Brain microvascular endothelial cell (primary cell): ENCODE measurements at regions not wholly inside any gene's neighbourhood (a gene's known extent, or its start where the extent isn't known, plus 50 kb on each side); places are given as distances from the start of the nearest gene placed in this dataset.

Experiments
- DNase-seq: peaks from one replicate; pipeline ENCODE4 v3.0.0-alpha.2; 2020
- H3K27ac ChIP-seq: fragments of 250-450 bp; sonication (Bioruptor Pico); 2 replicates; pipeline ENCODE4 v1.5.1; 2020; ENCODE audit warnings: mild to moderate bottlenecking, moderate library complexity
- H3K27me3 ChIP-seq: fragments of 250-450 bp; sonication (Bioruptor Pico); replicated peaks from 2 replicates; pipeline ENCODE4 v1.5.1; 2020; ENCODE audit warnings: mild to moderate bottlenecking
- H3K36me3 ChIP-seq: fragments of 250-450 bp; sonication (Bioruptor Pico); replicated peaks from 2 replicates; pipeline ENCODE4 v1.5.1; 2020; ENCODE audit warnings: mild to moderate bottlenecking
- H3K4me3 ChIP-seq: 2 replicates; pipeline ENCODE4 v1.5.1; 2011; ENCODE audit warnings: low read depth, mild to moderate bottlenecking, control low read depth, low read length, moderate library complexity
- CTCF ChIP-seq: IDR thresholded peaks from 2 replicates; pipeline ENCODE4 v1.5.1; 2011; ENCODE audit warnings: low read depth, mild to moderate bottlenecking, moderate library complexity, low read length, control low read depth, inconsistent platforms; ENCODE audit errors: missing control alignments
- in situ Hi-C: cut with HindIII; loops from 2 replicates; pipeline ENCODE4 v1.10.0; 2017; ENCODE audit warnings: low sequenced_read_pairs, low pct_ligation_motif_present

GRCh38 chr14:65200454-65200853 lies 98.1 kb upstream of the MAX start:
- Histone ChIP-seq H3K27me3 (no peaks in the 10 kb centered on the region), H3K27ac (no peak overlapping the region), H3K36me3 (no peaks in the 10 kb centered on the region), H3K4me3 (no peak overlapping the region)
- no peak for TF ChIP-seq CTCF
- no peak for DNase-seq
- in situ Hi-C loops = no loop called here

- DNase-seq = no peak
- Histone ChIP-seq H3K27me3 (no peaks in the 10 kb centered on the region), H3K4me3 (no peak overlapping the region), H3K36me3 (no peaks in the 10 kb centered on the region), H3K27ac (no peak overlapping the region)
- TF ChIP-seq CTCF = no peak
- in situ Hi-C loops = no loop called here
Measured at GRCh38 chr14:65203574-65203973, 101.3 kb upstream of the MAX start.

GRCh38 chr14:65204056-65204455 lies 101.7 kb upstream of the MAX start:
- no peak overlapping the region for H3K27ac ChIP-seq
- H3K36me3 ChIP-seq = no peaks in the 10 kb centered on the region
- no peak for DNase-seq
- TF ChIP-seq CTCF = no peak
- H3K4me3 ChIP-seq = no peak overlapping the region
- in situ Hi-C loops = no loop called here
- H3K27me3 ChIP-seq = no peaks in the 10 kb centered on the region

- Histone ChIP-seq H3K27me3 (no peaks in the 10 kb centered on the region), H3K36me3 (no peaks in the 10 kb centered on the region), H3K27ac (no peak overlapping the region), H3K4me3 (no peak overlapping the region)
- TF ChIP-seq CTCF = no peak
- in situ Hi-C loops = no loop called here
- no peak for DNase-seq
Measured at GRCh38 chr14:65206078-65206447, 103.7 kb upstream of the MAX start.

- TF ChIP-seq CTCF = no peak
- Histone ChIP-seq H3K27me3 (no peaks in the 10 kb centered on the region), H3K27ac (no peak overlapping the region), H3K4me3 (no peak overlapping the region), H3K36me3 (no peaks in the 10 kb centered on the region)
- DNase-seq = peak; percentile 35
- in situ Hi-C loops = no loop called here
Measured at GRCh38 chr14:65206448-65207096, 104.3 kb upstream of the MAX start.

- H3K4me3 ChIP-seq = no peak overlapping the region
- no peak for DNase-seq
- H3K36me3 ChIP-seq = no peaks in the 10 kb centered on the region
- H3K27ac ChIP-seq = no peak overlapping the region
- in situ Hi-C loops = no loop called here
- TF ChIP-seq CTCF = no peak
- no peaks in the 10 kb centered on the region for H3K27me3 ChIP-seq
Measured at GRCh38 chr14:65208548-65208947, 106.2 kb upstream of the MAX start.
